HG02970 (cell line): ENCODE measurements at regions not wholly inside any gene's neighbourhood (a gene's known extent, or its start where the extent isn't known, plus 50 kb on each side); places are given as distances from the start of the nearest gene placed in this dataset.

ENCODE experiments used
- ATAC-seq: cut with Tn5 transposase; IDR thresholded peaks from one replicate; pipeline ENCODE4 v1.9.1; 2021; ENCODE audit warnings: mild to moderate bottlenecking, moderate library complexity, moderate number of reproducible peaks; ENCODE audit not compliant: unreplicated experiment, low FRiP score

DNA sequence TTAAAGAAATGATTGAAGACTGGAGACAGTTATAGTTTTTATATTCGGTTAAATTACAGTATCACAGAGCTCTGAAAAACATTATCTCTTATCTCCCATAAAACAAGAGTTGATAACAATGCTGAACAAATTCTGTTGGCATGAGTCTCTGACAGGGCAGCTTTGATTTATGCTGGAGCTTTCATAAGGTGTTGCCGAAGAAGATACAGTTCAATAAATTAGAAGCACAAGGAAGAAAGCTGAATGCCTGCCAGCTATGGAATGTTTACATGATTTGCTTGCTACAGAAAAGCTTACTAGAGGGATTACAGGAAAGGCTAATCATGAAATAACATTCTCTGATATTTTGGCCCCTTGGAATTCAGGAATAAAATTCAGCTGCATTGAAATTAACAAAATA, 431.9 kb upstream of the GJE1 start:
- ATAC-seq: no peak

DNA sequence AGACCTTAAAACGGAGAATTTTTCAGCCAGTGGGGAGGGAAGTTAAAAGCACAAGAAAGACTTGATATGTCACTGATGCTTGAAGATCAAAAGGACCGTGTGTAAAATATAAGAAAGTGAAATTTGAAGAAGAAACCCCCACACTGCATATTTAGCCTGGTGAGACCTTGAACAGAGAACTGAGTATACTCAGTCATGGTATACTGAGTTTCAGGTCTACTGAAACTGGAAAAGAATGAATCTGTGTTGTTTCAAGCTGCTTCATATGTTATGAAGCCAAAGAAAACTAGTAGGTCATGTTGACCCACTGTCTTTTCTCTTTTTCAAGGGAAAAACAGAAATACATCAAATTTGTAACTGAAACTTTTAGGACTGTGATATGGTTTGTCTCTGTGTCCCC, 443.8 kb upstream of the GJE1 start:
- ATAC-seq: no peak

DNA sequence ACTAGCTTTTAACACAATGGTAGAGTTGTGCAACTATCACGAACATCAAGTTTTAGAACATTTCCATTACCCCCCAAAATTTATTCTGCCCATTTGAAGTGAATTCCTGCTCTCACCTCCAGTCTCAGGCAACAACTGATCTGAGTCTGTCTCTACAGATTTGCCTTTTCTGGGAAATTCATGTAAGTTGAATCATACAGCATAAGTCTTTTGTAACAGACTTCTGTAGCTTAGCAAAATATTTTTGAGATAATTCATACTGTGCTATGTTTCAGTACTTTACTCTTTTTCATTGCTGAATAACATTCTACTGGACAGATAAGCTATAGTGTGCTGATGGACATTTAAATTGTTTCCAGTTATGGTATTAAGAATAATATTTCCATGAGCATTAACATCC, 447.3 kb upstream of the GJE1 start:
- ATAC-seq: no peak

DNA sequence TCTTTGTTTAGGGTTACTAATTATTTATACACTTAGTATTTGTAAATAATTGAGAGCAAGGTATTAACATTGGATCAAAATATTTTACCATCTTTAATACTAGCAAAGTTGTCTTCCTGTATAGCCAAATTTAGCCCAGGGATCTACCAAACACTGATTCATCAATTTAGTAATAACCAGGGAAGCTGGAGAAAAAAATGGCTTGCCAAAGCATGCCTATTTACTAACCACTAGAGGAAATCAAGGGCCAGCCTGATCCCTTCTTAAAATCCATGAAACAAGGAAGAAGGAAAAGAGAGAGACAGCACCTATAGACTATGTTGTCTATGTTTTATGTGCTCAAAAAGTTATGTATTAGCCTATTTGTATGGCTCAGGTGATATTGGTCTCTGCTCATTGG, 450.3 kb upstream of the GJE1 start:
- no peak for ATAC-seq

DNA sequence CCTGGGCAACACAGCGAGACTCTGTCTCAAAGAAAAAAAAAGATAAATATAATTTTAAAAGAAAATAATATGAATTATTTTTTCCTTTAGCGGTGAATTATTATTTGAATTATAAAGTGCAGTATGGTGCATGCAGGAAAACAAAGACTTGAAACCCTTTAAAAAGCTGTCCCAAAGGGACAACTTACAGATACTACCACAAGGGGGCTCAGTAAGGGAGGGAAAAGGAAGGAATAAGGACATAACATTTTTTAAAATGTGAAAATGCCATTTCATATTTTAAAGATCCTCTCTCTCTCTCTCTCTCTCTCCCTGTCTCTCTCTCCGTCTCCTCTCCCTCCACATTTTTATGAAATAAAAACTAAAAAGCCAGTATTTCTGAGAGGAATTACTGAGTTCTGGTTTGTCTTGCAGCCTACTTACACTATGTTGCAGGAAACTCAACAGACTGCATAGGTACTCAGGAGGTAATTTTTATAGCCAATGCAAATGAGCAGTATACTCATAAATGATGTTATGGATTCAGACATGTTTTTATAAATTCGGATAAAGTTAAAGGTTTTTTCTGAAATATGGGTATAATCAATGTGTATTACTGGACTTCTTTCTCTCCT, 455.0 kb upstream of the GJE1 start:
- ATAC-seq: peak; percentile 58

DNA sequence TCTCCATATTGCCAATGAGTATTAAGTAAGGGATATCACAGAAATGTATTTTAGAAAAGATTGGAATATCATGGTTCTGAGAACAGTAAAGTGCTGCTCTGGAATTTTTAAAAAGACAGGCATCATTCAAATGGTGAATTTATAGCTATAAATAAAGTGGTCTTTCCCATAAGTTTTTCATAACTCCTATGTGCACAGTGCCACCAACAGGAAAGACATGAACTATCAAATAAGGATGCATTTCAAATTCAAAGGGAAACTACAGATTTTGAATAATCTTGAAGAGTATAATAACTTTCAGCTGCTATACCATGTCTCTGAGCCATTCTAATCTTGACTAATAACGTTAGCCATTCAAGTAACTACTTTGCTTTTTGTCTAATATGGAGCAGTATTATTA, 456.8 kb upstream of the GJE1 start:
- no peak for ATAC-seq

DNA sequence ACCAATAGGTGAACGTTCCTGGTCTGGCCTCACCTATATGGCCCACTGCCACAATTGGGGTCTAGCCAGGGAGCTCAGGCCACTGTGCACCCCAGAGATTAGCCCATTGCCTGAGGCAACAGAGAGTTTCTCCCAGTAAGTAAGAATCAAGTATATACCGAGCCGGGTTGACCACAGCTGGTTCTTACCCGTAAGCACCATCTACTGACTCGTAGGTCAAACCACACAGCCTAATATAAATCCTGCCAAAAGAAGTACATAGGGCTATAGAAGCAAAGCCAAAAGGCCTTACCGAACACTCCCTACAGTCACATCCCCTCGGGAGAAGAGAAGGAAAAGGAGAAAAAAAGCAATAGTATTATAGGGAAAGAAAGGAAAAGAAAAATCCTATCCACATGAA, 463.6 kb upstream of the GJE1 start:
- no peak for ATAC-seq

DNA sequence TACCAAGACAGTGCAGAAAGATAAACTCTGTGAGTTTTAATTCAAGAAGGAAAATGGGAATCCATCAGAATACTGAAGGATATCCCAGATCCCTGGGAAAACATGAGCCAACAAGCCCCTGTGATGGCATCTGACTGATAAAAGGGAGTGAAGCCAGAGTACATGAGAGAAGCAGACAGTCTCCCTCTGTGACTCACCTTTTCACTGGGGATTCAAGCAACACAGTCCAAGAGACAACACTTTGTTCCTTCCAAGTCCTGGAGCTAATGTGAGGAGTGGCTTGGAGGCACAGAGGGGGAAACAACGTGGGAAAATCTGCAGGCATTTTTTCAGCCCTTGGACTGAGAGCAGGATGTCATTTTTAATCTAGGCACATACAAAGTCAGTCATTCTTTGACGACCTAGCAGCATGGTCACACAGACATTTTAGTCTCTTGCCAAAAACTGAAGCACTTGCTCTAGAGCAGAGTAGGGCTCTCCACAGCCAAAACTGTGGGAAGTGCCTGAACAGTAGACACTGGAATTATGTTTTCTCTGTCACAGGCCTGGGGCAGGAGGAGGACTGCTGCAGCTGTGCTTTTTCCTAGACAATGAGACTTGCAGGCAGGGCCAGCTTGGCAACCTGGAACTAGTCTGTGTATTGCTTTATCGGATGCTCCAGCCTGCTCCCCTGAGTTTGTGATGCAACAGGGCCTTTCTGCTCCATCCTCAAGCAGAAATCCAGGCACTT, 465.0 kb upstream of the GJE1 start:
- no peak for ATAC-seq

DNA sequence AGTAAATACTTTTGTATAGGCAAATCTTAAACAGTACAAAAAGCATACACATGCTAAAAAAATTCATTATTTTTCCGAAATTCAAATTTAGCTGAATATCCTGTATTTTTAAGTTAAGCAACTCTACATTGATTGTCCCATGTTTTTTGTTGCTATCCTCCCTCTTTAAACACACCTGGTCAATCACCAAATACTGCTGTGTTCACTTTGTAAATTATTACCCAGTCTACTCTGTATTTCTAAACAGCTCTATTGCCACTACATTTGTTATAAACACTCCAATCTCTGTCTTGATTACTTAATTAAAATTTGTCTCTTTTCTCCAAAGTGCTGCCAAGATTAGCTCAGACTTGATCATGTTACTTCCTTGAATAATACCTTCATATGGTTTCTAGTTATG, 466.5 kb upstream of the GJE1 start:
- ATAC-seq: no peak

DNA sequence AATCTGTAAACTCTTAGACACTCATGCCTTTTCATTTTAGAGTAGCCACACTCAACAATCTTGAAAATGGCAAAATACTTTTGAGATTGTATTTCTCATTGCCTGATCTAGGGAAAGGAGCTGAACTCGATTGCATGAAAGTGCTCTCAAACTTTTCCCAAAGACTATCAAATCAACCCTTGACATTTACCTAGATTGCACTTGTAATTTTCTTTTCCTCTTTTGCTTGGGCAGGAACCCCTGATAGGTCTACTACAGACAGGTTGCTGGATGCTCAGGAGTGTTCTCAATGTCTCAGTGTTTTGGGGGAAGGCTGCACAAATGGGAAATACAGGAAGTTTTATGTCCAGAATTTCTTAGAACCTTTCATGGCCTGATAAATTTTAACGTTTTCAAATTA, 468.0 kb upstream of the GJE1 start:
- no peak for ATAC-seq

DNA sequence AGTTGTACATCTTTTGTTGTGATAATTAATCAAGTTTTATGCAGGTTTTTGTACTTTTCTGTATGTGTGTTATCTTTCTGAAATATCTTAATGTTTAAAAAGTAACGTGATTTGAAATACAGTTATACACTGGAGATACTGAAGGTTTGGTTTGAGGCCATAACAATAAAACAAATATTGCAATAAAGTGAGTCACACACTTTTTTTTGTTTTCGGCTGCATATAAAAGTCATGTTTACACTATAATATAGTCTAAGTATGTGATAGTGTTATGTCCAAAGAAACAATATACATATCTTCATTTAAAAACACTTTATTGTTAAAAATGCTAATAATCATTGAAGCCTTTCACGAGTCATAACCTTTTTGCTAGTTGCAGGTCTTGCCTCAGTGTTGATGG, 473.1 kb upstream of the GJE1 start:
- ATAC-seq: no peak

DNA sequence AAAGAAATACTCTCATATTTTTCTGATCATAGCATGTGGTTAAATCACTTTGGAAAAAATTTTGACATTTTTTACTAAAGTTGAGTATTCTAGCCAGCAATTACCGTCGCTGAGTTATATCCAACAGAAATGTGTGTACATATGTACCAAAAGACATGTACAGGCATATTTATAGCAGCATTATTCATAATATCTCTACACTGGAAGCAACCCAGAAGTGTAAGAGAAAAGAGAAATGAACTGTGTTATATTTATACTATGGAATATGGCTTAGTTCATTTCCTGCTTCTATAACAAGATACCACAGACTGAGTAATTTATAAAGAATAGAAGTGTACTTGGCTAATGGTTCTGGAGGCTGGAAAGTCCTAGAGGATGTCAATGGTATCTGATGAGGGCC, 474.0 kb upstream of the GJE1 start:
- no peak for ATAC-seq

DNA sequence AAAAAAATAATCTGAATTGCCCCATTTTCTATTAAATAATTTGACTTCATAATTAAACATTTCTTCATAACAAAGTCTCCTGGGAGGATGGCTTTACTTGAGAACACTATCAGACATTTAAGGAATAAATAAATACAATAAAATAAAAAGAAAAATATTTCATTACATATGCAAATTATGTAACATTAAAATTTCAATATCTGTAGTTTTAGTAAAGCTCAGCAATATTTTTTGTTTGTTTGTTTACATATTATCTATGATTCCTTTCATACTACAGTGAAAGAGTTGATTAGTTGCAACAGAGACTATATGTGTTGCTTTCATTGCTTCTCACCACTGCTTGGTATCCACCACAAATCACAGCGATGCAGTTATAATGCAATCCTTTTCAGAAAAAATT, 474.9 kb upstream of the GJE1 start:
- no peak for ATAC-seq

DNA sequence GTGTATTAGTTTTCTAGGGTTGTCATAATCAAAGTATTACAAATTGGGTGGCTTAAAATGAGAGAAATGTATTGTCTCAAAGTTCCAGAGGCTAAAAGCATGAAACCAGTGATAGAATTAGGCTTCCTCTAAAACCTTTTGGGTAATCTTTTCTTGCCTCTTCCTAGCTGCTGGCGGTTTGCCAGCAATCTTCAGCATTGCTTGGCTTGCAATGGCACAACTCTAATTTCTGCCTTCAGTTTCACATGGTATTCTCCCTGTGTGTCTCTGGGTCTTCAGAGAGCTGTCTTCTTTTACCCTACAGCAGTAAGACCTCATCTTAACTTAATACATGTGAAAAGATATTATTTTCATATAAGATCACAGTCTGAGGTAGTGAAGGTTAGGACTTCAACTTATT, 479.1 kb upstream of the GJE1 start:
- ATAC-seq: no peak

DNA sequence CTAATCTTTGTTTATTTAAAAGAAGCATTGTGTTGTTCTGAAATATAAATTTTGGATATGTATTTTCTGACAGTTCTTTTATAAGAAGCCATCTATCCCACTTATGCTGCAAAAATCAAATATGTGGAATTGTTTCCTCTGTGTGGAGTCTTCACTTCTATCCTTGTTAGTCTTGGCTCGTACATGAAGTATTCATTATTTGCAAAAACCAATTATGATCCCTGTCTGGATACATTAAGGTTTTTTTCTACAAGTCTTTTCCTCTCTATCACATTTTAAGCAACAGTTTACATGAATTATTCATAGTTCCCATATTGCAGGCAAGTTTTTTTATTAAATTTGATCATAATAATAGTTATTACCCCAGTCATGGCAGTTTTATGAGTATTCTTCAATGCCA, 490.8 kb upstream of the GJE1 start:
- ATAC-seq: no peak

DNA sequence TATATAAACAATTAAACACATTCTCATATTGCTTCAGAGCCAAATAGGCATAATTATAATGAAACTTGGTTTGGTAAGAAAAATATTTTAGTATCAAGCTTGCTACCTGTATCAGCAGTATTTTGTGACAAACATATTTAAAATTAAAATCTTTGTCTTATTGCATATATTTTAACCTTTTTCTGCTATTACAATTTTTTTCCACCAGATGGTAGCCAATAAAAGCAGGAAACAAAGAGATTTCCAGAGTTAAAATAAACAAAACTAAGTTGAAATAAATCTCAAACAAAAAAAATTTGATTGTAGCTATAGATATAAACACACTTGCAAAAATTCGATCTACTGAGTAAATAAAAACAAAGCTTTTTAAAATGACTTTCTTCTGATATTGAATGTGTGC, 491.3 kb upstream of the GJE1 start:
- no peak for ATAC-seq

DNA sequence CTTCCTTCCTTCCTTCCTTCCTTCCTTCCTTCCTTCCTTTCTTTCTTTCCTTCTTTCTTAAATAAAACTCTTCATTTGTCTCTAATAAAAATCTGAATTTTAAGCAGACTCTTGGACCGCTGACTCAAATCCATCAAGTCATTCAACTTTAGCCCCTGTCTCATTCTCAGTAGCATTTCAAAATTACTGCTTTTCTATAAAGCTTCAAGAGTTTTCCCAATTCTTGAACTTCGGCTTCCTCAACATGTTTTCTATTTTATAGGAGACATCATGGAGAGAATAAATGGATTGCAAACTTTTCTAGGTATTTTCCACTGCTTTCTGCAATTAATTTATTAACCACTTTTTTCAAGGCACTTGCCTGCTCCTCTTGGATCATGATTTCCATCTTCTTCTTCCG, 497.1 kb upstream of the GJE1 start:
- no peak for ATAC-seq

DNA sequence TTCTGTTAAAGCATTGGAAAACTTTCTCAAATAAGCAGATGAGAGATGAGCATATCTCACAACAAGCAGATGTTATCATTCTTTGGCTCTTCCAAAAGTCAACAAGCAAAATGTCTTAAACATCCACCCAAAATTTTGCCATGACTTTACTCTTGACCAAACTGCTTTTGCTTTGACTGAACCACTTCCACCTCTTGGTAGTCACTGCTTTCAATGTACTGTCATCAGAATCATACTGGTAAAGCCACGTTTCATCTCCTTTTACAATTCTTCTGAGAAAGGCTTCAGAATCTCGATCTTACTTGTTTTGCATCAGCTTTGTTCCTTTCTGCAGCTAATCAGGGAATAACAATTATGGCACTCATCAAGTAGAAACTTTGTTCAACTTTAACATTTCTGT, 498.5 kb upstream of the GJE1 start:
- no peak for ATAC-seq

DNA sequence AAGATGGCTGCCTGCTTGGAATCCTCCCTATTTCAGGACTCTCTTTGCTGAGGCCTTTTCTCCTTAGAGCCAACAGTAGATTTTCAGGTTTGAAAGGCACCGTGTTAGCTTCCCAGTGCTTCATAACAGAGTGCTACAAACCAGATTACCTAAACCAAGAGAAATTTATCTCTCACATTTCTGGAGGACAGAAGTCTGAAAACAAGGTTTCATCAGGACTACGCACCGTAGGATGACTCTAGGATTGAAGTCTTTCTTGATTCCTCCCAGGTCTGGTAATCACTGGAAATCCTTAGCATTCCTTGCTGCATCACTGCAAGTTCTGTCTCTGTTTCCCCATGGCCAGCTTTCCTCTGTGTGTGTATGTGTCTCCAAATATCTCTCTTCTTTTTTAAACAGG, 508.4 kb upstream of the GJE1 start:
- no peak for ATAC-seq

DNA sequence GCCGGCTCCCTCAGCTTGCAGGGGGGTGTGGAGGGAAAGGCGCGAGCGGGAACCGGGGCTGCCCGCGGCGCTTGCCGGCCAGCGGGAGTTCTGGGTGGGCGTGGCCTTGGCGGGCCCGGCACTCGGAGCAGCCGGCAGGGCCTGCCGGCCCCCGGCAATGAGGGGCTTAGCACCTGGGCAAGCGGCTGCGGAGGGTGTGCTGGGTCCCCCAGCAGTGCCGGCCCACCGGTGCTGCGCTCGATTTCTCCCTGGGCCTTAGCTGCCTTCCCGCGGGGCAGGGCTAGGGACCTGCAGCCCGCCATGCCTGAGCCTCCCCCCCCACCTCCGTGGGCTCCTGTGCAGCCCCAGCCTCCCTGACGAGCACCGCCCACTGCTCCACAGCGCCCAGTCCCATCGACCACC, 514.5 kb upstream of the GJE1 start:
- no peak for ATAC-seq

DNA sequence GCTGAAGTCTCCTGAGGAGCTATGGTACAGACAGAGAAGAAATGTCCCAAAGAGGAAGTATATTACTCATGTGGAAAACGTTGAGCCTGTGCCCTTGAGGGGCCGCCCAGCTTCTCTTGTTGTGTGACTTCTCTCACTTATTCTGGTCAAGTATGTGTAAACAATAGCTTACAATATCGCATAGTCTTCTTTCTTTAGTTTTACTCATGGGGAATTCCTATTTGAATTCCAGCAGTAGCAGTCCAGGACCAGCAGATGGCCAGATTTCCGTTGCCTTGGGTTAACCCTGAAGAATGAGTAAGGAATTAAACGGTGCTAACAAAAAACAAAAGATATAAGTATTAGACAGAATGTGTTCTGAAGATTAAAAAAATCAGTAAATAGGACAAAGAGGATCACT, 522.0 kb upstream of the GJE1 start:
- no peak for ATAC-seq

DNA sequence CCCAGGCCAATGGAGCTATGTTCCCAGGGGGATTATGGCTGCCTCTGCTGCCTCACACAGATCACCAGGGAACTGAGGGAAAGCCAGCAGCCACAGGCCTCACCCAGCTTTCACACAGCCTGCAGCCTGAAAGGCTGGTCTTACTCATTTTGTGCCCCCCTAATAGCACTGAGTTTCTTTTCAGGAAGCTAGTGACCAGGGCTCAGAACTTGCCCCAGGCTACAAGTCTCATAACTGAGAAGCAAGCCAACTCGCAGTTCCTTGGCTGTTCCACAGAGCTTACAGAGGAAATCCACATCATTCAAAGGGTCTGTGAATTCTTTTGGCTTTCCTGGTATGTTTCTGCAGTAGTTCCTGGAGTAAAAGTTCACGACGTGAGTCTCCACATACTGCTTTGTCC, 524.8 kb upstream of the GJE1 start:
- ATAC-seq: no peak

DNA sequence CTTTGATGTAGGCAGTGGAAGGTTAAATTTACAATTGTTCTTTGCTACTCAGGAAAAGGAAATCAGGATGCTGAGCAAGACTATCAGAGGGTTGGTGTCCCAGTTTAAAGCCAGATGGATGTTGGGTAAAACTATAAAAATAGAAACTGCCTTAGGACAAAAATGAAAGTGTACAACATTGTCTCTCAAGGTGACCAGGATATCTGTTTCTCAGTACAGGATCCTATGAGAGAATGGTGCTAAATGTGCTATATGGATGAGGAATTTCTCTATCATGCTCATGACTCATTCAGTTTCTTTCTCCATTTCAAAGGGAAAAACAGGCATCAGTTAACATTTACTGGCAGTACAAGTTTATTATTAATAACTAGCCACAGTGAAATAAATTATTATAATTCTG, 534.2 kb upstream of the GJE1 start:
- no peak for ATAC-seq
